Body of pancreas (tissue), 4 donors: ENCODE measurements at regions not wholly inside any gene's neighbourhood (a gene's known extent, or its start where the extent isn't known, plus 50 kb on each side); places are given as distances from the start of the nearest gene placed in this dataset.

Experiments
- ATAC-seq: fragments of 150-250 bp; one replicate; pipeline ENCODE4 v1.9.1; 2016
- DNase-seq, 4 donors: peaks; one replicate each; pipeline ENCODE4 v3.0.0-alpha.2; 2019
- H3K27ac ChIP-seq, 4 donors: fragments of 200-600 bp; sonication (generic); 1 replicate in 3 of 4; 2 replicates in 1 of 4; pipeline versions ENCODE4 v1.5.1 to v1.6.1; 2016 to 2019; ENCODE audit warnings: mild to moderate bottlenecking in 1 of 4, mixed read lengths in 1 of 4, moderate library complexity in 1 of 4
- H3K27me3 ChIP-seq, 2 donors: fragments of 200-600 bp; sonication (generic); one replicate each; pipeline ENCODE4 v1.6.0; 2016; ENCODE audit warnings: mild to moderate bottlenecking in 1 of 2
- H3K36me3 ChIP-seq, 2 donors: fragments of 200-600 bp; sonication (generic); replicated peaks in 1 of 2; 2 replicates each; pipeline ENCODE4 v1.5.1; 2016; ENCODE audit warnings: low read depth in 2 of 2; ENCODE audit not compliant: insufficient read depth in 1 of 2
- H3K4me1 ChIP-seq: fragments of 200-600 bp; sonication (generic); one replicate; pipeline ENCODE4 v1.6.0; 2016
- H3K4me3 ChIP-seq, 2 donors: fragments of 200-600 bp; sonication (generic); 1 replicate in 1 of 2; 2 replicates in 1 of 2; pipeline ENCODE4 v1.5.1; 2016 to 2019
- H3K9me3 ChIP-seq, 3 donors: fragments of 200-600 bp; sonication (generic); 1 replicate in 2 of 3; 2 replicates in 1 of 3; pipeline ENCODE4 v1.5.1; 2016
- CTCF ChIP-seq, 7 experiments: fragments of 450-650 bp in 4 of 7; fragments of 200-600 bp in 3 of 7; sonication (generic) in 3 of 7; IDR thresholded peaks; one replicate each; pipeline ENCODE4 v1.5.1; 2016 to 2019; ENCODE audit warnings: antibody characterized with exemption in 7 of 7
- POLR2A ChIP-seq, 3 donors: fragments of 450-650 bp; IDR thresholded peaks; one replicate each; pipeline ENCODE4 v1.6.1; 2016; ENCODE audit warnings: antibody characterized with exemption in 3 of 3, mild to moderate bottlenecking in 2 of 3
- WGBS, 2 donors: methylation state at CpG; one replicate each; pipeline ENCODE4 v1.1.5; 2017; 5-methylcytosine and 5-hydroxymethylcytosine counted together
- intact Hi-C: fragments of 100-400 bp; cut with DNase I; formaldehyde crosslinking; loops from one replicate; pipeline ENCODE4 v1.15.1; 2023

GRCh38 chr3:8441969-8442559 is 59.6 kb upstream of the LMCD1 start:
- TF ChIP-seq POLR2A (IDR thresholded peaks at IDR 0.05): no peak
- peak; percentile 59 to 89 (median 84) for TF ChIP-seq CTCF (IDR thresholded peaks at IDR 0.05)
- H3K4me3 ChIP-seq: no peak overlapping the region
- ATAC-seq: no peak
- DNase-seq: peak in 3 of 4 donors; percentile 23 to 49 (median 30)
- peaks cover 33% of the 10 kb centered on the region for H3K4me1 ChIP-seq
- H3K36me3 ChIP-seq: no peaks in the 10 kb centered on the region
- H3K27ac ChIP-seq: peak overlapping the region in 2 of 4 donors; percentile 83 to 91
- intact Hi-C loops: no loop called here
- H3K9me3 ChIP-seq: no peaks in the 10 kb centered on the region
- 38 to 39% methylated on average over 8 of the region's 8 CpGs for WGBS, 2 donors
- H3K27me3 ChIP-seq: no peaks in the 10 kb centered on the region

- Histone ChIP-seq H3K27me3 (no peaks in the 10 kb centered on the region), H3K36me3 (no peaks in the 10 kb centered on the region), H3K4me3 (no peak overlapping the region), H3K27ac (peak overlapping the region; percentile 67 to 91 (median 76)), H3K4me1 (peaks cover 33% of the 10 kb centered on the region), H3K9me3 (no peaks in the 10 kb centered on the region)
- 58 to 64% methylated on average over 4 of the region's 4 CpGs for WGBS, 2 donors
- intact Hi-C loops: no loop called here
- ATAC-seq: no peak
- TF ChIP-seq CTCF (IDR thresholded peaks at IDR 0.05): no peak
- no peak for TF ChIP-seq POLR2A (IDR thresholded peaks at IDR 0.05)
- no peak for DNase-seq
Observed at GRCh38 chr3:8442993-8443650, 58.5 kb upstream of the LMCD1 start.

GRCh38 chr3:8443829-8444791 is 57.5 kb upstream of the LMCD1 start:
- peak; percentile 96 to 99 (median 98) for DNase-seq
- intact Hi-C loops: no loop called here
- Histone ChIP-seq H3K27me3 (no peaks in the 10 kb centered on the region), H3K36me3 (no peaks in the 10 kb centered on the region), H3K4me3 (no peak overlapping the region), H3K9me3 (no peaks in the 10 kb centered on the region), H3K27ac (peak overlapping the region; percentile 67 to 91 (median 76)), H3K4me1 (peaks cover 33% of the 10 kb centered on the region)
- TF ChIP-seq CTCF (IDR thresholded peaks at IDR 0.05) (peak in 1 of 7 experiments; percentile 5), POLR2A (IDR thresholded peaks at IDR 0.05) (peak; percentile 12 to 90 (median 84))
- ATAC-seq: peak; percentile 99
- 15 to 38% methylated on average over 6 to 15 of the region's 15 CpGs for WGBS, 2 donors

- WGBS, 2 donors: 83 to 86% methylated on average over 3 of the region's 3 CpGs
- Histone ChIP-seq H3K36me3 (no peaks in the 10 kb centered on the region), H3K27ac (peak overlapping the region in 3 of 4 donors; percentile 67 to 91 (median 83)), H3K27me3 (no peaks in the 10 kb centered on the region), H3K9me3 (no peaks in the 10 kb centered on the region), H3K4me1 (peaks cover 33% of the 10 kb centered on the region), H3K4me3 (no peak overlapping the region)
- DNase-seq: no peak
- no peak for ATAC-seq
- intact Hi-C loops: no loop called here
- TF ChIP-seq CTCF (IDR thresholded peaks at IDR 0.05): no peak
- no peak for TF ChIP-seq POLR2A (IDR thresholded peaks at IDR 0.05)
Observed at GRCh38 chr3:8444883-8445282, 56.7 kb upstream of the LMCD1 start.
